OCI-LY7 (cell line): ENCODE measurements at regions not wholly inside any gene's neighbourhood (a gene's known extent, or its start where the extent isn't known, plus 50 kb on each side); places are given as distances from the start of the nearest gene placed in this dataset.

Experiments
- EZH2phosphoT487 ChIP-seq: fragments of 200-600 bp; sonication (generic); IDR thresholded peaks from 2 replicates; pipeline ENCODE4 v1.6.1; 2018; ENCODE audit warnings: low read depth, borderline replicate concordance, mild to moderate bottlenecking, mixed run types, antibody characterized with exemption, low read length, moderate library complexity, mixed read lengths
- TF ChIP-seq, protein P1 (sequence below): fragments of 200-600 bp; sonication (generic); conservative IDR thresholded peaks from 2 replicates; pipeline ENCODE4 v1.5.1; 2014; ENCODE audit warnings: mild to moderate bottlenecking, antibody characterized with exemption, low read length, moderate library complexity, mixed read lengths

- TF ChIP-seq, protein P1, sequence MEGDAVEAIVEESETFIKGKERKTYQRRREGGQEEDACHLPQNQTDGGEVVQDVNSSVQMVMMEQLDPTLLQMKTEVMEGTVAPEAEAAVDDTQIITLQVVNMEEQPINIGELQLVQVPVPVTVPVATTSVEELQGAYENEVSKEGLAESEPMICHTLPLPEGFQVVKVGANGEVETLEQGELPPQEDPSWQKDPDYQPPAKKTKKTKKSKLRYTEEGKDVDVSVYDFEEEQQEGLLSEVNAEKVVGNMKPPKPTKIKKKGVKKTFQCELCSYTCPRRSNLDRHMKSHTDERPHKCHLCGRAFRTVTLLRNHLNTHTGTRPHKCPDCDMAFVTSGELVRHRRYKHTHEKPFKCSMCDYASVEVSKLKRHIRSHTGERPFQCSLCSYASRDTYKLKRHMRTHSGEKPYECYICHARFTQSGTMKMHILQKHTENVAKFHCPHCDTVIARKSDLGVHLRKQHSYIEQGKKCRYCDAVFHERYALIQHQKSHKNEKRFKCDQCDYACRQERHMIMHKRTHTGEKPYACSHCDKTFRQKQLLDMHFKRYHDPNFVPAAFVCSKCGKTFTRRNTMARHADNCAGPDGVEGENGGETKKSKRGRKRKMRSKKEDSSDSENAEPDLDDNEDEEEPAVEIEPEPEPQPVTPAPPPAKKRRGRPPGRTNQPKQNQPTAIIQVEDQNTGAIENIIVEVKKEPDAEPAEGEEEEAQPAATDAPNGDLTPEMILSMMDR, result no peak
- no peak for TF ChIP-seq EZH2phosphoT487
These were observed 917.5 kb downstream of the TAF11L14 start for GRCh38 chr5:18551716-18552115.
